Esophagus squamous epithelium (tissue), 5 donors: ENCODE measurements at regions not wholly inside any gene's neighbourhood (a gene's known extent, or its start where the extent isn't known, plus 50 kb on each side); places are given as distances from the start of the nearest gene placed in this dataset.

Experiments
- DNase-seq: peaks from one replicate; lab custom pipeline; 2025; lab: John Stamatoyannopoulos, UW
- H3K27ac ChIP-seq, 4 donors: fragments of 200-600 bp; sonication (generic); one replicate each; pipeline ENCODE4 v1.5.1; 2016 to 2019; ENCODE audit warnings: mild to moderate bottlenecking in 1 of 4
- H3K27me3 ChIP-seq, 4 donors: fragments of 200-600 bp; sonication (generic); 1 replicate in 3 of 4; 2 replicates in 1 of 4; pipeline versions ENCODE4 v1.5.1 to v1.6.0; 2017 to 2021; ENCODE audit warnings: antibody characterized with exemption in 1 of 4
- H3K36me3 ChIP-seq, 3 donors: fragments of 200-600 bp; sonication (generic); one replicate each; pipeline ENCODE4 v1.5.1; 2016 to 2019
- H3K4me1 ChIP-seq, 3 donors: fragments of 200-600 bp; sonication (generic); one replicate each; pipeline ENCODE4 v1.5.1; 2017 to 2019
- H3K4me3 ChIP-seq, 4 donors: fragments of 200-600 bp; sonication (generic); 1 replicate in 3 of 4; 2 replicates in 1 of 4; pipeline ENCODE4 v1.5.1; 2016 to 2019; ENCODE audit warnings: mild to moderate bottlenecking in 2 of 4, moderate library complexity in 1 of 4
- H3K9me3 ChIP-seq, 3 donors: fragments of 200-600 bp; sonication (generic); one replicate each; pipeline ENCODE4 v1.5.1; 2016 to 2019
- CTCF ChIP-seq, 6 experiments: fragments of 450-650 bp in 4 of 6; fragments of 200-600 bp in 2 of 6; sonication (generic) in 2 of 6; IDR thresholded peaks; one replicate each; pipeline ENCODE4 v1.5.1; 2016 to 2019; ENCODE audit warnings: antibody characterized with exemption in 6 of 6, mild to moderate bottlenecking in 4 of 6, moderate library complexity in 4 of 6
- POLR2A ChIP-seq, 4 donors: fragments of 450-650 bp; IDR thresholded peaks; one replicate each; pipeline ENCODE4 v1.6.1; 2017; ENCODE audit warnings: antibody characterized with exemption in 4 of 4, mild to moderate bottlenecking in 4 of 4, moderate library complexity in 3 of 4
- WGBS, 2 donors: methylation state at CpG; one replicate each; pipeline ENCODE4 v1.1.5; 2018; 5-methylcytosine and 5-hydroxymethylcytosine counted together
- intact Hi-C: fragments of 100-400 bp; cut with DNase I; formaldehyde crosslinking; loops from one replicate; pipeline ENCODE4 v1.15.0; 2022
- donor health status: DM: yes; HTN: yes; CAD: no.

DNA sequence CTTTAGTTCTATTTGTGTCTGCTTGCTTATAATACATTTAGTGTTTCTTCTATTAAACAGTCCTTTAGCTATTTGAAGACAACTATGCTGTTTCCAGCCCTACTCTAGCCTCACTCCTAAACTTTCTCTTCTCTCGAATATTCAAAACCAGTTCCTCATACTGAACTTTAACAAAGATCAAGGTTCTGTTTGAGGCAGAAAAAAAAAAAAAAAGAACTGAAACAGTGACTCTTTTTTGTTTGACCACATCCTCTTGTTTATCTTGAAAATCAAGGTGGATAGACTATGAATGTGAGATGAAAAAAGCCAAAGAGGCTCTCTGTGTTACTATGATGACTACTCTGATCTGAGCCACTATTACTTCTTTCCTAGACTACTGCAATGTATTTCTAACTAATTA is 154.3 kb downstream of the ZNF365 start:
- no peak for DNase-seq
- H3K4me3 ChIP-seq = no peak overlapping the region

DNA sequence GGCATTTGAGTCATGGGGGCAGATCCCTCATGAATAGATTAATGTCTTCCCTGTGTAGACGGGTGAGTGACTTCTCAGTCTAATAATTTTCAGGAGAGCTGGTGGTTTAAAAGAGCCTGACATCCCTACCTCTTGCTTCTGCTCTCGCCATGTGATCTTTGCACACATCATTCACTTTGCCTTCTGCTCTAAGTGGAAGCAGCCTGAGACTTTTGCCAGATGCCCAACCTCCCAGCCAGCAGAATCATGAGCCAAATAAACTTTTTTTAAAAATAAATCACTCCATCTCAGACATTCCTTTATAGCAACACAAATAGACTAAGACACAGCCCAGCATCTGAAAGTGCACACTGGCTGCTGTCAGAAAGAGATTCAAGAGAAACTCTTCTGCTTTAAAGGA is 155.2 kb downstream of the ZNF365 start:
- intact Hi-C loops = no loop called here
- no peak for TF ChIP-seq POLR2A (IDR thresholded peaks at IDR 0.05)
- TF ChIP-seq CTCF (IDR thresholded peaks at IDR 0.05) = no peak
- no peak overlapping the region for H3K27ac ChIP-seq
- H3K4me3 ChIP-seq = no peak overlapping the region
- no peak for DNase-seq
- H3K4me1 ChIP-seq = no peaks in the 10 kb centered on the region
- no peaks in the 10 kb centered on the region for H3K9me3 ChIP-seq
- H3K36me3 ChIP-seq = no peaks in the 10 kb centered on the region
- 36 to 67% methylated on average over 2 of the region's 2 CpGs for WGBS, 2 donors
- no peaks in the 10 kb centered on the region for H3K27me3 ChIP-seq

More for the DNA sequence above, 154.3 kb downstream of the ZNF365 start:
- no peaks in the 10 kb centered on the region for H3K27me3 ChIP-seq
- TF ChIP-seq CTCF (IDR thresholded peaks at IDR 0.05) (no peak), POLR2A (IDR thresholded peaks at IDR 0.05) (no peak)
- no peaks in the 10 kb centered on the region for H3K9me3 ChIP-seq
- no peaks in the 10 kb centered on the region for H3K36me3 ChIP-seq
- intact Hi-C loops = no loop called here
- no peak overlapping the region for H3K27ac ChIP-seq
- no peaks in the 10 kb centered on the region for H3K4me1 ChIP-seq
- WGBS, 2 donors = 21 to 31% methylated on average over 1 of the region's 1 CpG

GRCh38 chr10:62534031-62534430 is 159.9 kb downstream of the ZNF365 start:
- Histone ChIP-seq H3K27ac (no peak overlapping the region), H3K4me3 (no peak overlapping the region), H3K27me3 (no peaks in the 10 kb centered on the region), H3K9me3 (no peaks in the 10 kb centered on the region), H3K36me3 (no peaks in the 10 kb centered on the region), H3K4me1 (no peaks in the 10 kb centered on the region)
- WGBS, 2 donors = 52 to 55% methylated on average over 2 of the region's 2 CpGs
- intact Hi-C loops = no loop called here
- TF ChIP-seq CTCF (IDR thresholded peaks at IDR 0.05) (no peak), POLR2A (IDR thresholded peaks at IDR 0.05) (no peak)
- no peak for DNase-seq

GRCh38 chr10:62538606-62539005 is 164.4 kb downstream of the ZNF365 start:
- no peak for DNase-seq
- Histone ChIP-seq H3K27ac (no peak overlapping the region), H3K27me3 (no peaks in the 10 kb centered on the region), H3K4me1 (no peaks in the 10 kb centered on the region), H3K36me3 (no peaks in the 10 kb centered on the region), H3K9me3 (no peaks in the 10 kb centered on the region), H3K4me3 (no peak overlapping the region)
- WGBS, 2 donors = 80 to 82% methylated on average over 6 of the region's 6 CpGs
- no peak for TF ChIP-seq CTCF (IDR thresholded peaks at IDR 0.05)
- no peak for TF ChIP-seq POLR2A (IDR thresholded peaks at IDR 0.05)
- intact Hi-C loops = no loop called here

- no peak overlapping the region for H3K27ac ChIP-seq
- intact Hi-C loops = no loop called here
- WGBS, 2 donors = 36 to 59% methylated on average over 3 of the region's 3 CpGs
Observed at GRCh38 chr10:62540389-62540788, 166.2 kb downstream of the ZNF365 start.

More at GRCh38 chr10:62540389-62540788, 166.2 kb downstream of the ZNF365 start:
- no peaks in the 10 kb centered on the region for H3K4me1 ChIP-seq
- no peak for DNase-seq
- no peak for TF ChIP-seq POLR2A (IDR thresholded peaks at IDR 0.05)
- no peak for TF ChIP-seq CTCF (IDR thresholded peaks at IDR 0.05)
- H3K9me3 ChIP-seq = no peaks in the 10 kb centered on the region
- H3K27me3 ChIP-seq = no peaks in the 10 kb centered on the region
- H3K4me3 ChIP-seq = no peak overlapping the region
- H3K36me3 ChIP-seq = no peaks in the 10 kb centered on the region
